ENCODE measurements at regions not wholly inside any gene's neighbourhood (a gene's known extent, or its start where the extent isn't known, plus 50 kb on each side); places are given as distances from the start of the nearest gene placed in this dataset.

DNA sequence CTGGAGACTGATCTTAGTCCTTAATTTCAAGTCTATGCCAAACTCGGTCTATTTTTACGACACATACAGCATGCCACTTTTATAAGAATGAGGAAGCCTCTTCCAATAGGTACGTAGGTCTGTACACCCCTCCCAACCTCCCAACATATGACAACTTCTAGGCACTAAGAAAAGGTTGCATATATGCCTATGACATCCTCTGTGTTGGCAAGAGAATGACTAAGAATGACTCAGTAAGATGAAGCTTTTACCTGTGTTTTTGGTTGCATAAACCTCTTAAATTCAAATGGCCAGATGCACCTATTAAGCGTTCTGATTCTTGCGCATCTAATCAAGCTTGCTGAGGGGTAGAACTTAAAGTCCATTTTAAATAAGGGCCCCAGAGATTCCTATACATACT is 586.4 kb upstream of the ZEB2 start:
- Histone ChIP-seq H3K27ac (ENCODE audit: low read depth, low read length) (no peak overlapping the region), H3K36me3 (ENCODE audit: control insufficient read depth in 1 of 2, insufficient read depth in 2 of 2, low read length in 2 of 2) (no peaks in the 10 kb centered on the region), H3K79me2 (ENCODE audit: insufficient read depth, low read length) (no peaks in the 10 kb centered on the region), H3K4me2 (ENCODE audit: low read length) (no peak overlapping the region), H3K9me2 (ENCODE audit: insufficient read depth) (no peaks in the 10 kb centered on the region), H3K9me3 (ENCODE audit: control insufficient read depth in 1 of 2, insufficient read depth in 1 of 2, low read depth in 1 of 2, low read length in 2 of 2) (no peaks in the 10 kb centered on the region), H4K20me1 (ENCODE audit: insufficient read depth) (no peaks in the 10 kb centered on the region), H3K4me1 (ENCODE audit: control insufficient read depth in 1 of 2, insufficient read depth in 2 of 2, low read length in 2 of 2) (no peaks in the 10 kb centered on the region), H3K4me3 (replicated peaks in 1 of 2; ENCODE audit: low read depth in 1 of 2, low read length in 2 of 2) (no peak overlapping the region), H3K27me3 (ENCODE audit: insufficient read depth, low read length) (no peaks in the 10 kb centered on the region), H3K9ac (ENCODE audit: low read length) (no peak overlapping the region), H2AFZ (ENCODE audit: low read depth, low read length, poor library complexity, severe bottlenecking) (no peak overlapping the region)
- ChIA-PET CTCF (no interaction called here), RAD21 (ENCODE audit: low non-redundant PET in 1 of 2, low total read pairs in 2 of 2, uncharacterized antibody in 2 of 2, unreplicated experiment in 2 of 2) (no interaction called here), POLR2A (no interaction called here)
- no TSS peak for BruUV-seq (replicated peaks)
- DNase-seq (ENCODE audit: low read depth, low spot score) (no peak), ATAC-seq (no peak)
- no peak for TF ChIP-seq CBX3 (IDR thresholded peaks at IDR 0.05; ENCODE audit: low read depth)
- TF ChIP-seq ELF1 (IDR thresholded peaks at IDR 0.05; ENCODE audit: borderline replicate concordance, low read depth): no peak
- TF ChIP-seq, protein P1, sequence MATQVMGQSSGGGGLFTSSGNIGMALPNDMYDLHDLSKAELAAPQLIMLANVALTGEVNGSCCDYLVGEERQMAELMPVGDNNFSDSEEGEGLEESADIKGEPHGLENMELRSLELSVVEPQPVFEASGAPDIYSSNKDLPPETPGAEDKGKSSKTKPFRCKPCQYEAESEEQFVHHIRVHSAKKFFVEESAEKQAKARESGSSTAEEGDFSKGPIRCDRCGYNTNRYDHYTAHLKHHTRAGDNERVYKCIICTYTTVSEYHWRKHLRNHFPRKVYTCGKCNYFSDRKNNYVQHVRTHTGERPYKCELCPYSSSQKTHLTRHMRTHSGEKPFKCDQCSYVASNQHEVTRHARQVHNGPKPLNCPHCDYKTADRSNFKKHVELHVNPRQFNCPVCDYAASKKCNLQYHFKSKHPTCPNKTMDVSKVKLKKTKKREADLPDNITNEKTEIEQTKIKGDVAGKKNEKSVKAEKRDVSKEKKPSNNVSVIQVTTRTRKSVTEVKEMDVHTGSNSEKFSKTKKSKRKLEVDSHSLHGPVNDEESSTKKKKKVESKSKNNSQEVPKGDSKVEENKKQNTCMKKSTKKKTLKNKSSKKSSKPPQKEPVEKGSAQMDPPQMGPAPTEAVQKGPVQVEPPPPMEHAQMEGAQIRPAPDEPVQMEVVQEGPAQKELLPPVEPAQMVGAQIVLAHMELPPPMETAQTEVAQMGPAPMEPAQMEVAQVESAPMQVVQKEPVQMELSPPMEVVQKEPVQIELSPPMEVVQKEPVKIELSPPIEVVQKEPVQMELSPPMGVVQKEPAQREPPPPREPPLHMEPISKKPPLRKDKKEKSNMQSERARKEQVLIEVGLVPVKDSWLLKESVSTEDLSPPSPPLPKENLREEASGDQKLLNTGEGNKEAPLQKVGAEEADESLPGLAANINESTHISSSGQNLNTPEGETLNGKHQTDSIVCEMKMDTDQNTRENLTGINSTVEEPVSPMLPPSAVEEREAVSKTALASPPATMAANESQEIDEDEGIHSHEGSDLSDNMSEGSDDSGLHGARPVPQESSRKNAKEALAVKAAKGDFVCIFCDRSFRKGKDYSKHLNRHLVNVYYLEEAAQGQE (IDR thresholded peaks at IDR 0.05; ENCODE audit: low read depth): no peak
- TF ChIP-seq, protein P2, sequence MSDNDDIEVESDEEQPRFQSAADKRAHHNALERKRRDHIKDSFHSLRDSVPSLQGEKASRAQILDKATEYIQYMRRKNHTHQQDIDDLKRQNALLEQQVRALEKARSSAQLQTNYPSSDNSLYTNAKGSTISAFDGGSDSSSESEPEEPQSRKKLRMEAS (IDR thresholded peaks at IDR 0.05): no peak
- TF ChIP-seq POLR2A (IDR thresholded peaks at IDR 0.05; ENCODE audit: borderline replicate concordance, extremely low read depth, insufficient read depth, insufficient read length): no peak
- TF ChIP-seq, protein P3, sequence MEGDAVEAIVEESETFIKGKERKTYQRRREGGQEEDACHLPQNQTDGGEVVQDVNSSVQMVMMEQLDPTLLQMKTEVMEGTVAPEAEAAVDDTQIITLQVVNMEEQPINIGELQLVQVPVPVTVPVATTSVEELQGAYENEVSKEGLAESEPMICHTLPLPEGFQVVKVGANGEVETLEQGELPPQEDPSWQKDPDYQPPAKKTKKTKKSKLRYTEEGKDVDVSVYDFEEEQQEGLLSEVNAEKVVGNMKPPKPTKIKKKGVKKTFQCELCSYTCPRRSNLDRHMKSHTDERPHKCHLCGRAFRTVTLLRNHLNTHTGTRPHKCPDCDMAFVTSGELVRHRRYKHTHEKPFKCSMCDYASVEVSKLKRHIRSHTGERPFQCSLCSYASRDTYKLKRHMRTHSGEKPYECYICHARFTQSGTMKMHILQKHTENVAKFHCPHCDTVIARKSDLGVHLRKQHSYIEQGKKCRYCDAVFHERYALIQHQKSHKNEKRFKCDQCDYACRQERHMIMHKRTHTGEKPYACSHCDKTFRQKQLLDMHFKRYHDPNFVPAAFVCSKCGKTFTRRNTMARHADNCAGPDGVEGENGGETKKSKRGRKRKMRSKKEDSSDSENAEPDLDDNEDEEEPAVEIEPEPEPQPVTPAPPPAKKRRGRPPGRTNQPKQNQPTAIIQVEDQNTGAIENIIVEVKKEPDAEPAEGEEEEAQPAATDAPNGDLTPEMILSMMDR (IDR thresholded peaks at IDR 0.05 in 2 of 3, conservative IDR thresholded peaks at IDR 0.05 in 1 of 3; ENCODE audit: borderline replicate concordance in 1 of 3, insufficient read depth in 1 of 3, low read depth in 2 of 3, low read length in 2 of 3): no peak
- intact Hi-C loops (cut with micrococcal nuclease): no loop called here
